SK-N-SH treated with all-trans-retinoic acid at 6 μM for 48 hours (cell line): ENCODE measurements at regions not wholly inside any gene's neighbourhood (a gene's known extent, or its start where the extent isn't known, plus 50 kb on each side); places are given as distances from the start of the nearest gene placed in this dataset.

Experiments used
- ARNTL ChIP-seq: fragments of 450-650 bp; formaldehyde crosslinking; IDR thresholded peaks from 2 replicates; pipeline ENCODE4 v1.5.0; 2020; ENCODE audit warnings: low read depth, mild to moderate bottlenecking, moderate library complexity, borderline replicate concordance
- CREB5 ChIP-seq: fragments of 250-450 bp; sonication (Bioruptor Pico); IDR thresholded peaks from 2 replicates; pipeline ENCODE4 v1.5.1; 2020; ENCODE audit warnings: low read depth, mild to moderate bottlenecking, moderate library complexity
- GLIS3 ChIP-seq: fragments of 250-450 bp; sonication (Bioruptor Pico); IDR thresholded peaks from 2 replicates; pipeline ENCODE4 v1.5.0; 2020; ENCODE audit warnings: mild to moderate bottlenecking, moderate library complexity
- PATZ1 ChIP-seq: fragments of 250-450 bp; sonication (Bioruptor Pico); IDR thresholded peaks from 2 replicates; pipeline ENCODE4 v1.8.0; 2020; ENCODE audit warnings: mild to moderate bottlenecking, moderate library complexity, borderline replicate concordance
- RARB ChIP-seq: fragments of 250-450 bp; sonication (Bioruptor Pico); IDR thresholded peaks from 2 replicates; pipeline ENCODE4 v1.8.0; 2021; ENCODE audit warnings: mild to moderate bottlenecking, moderate library complexity
- SNAI2 ChIP-seq: fragments of 250-450 bp; sonication (Bioruptor Pico); IDR thresholded peaks from 2 replicates; pipeline ENCODE4 v1.5.0; 2020; ENCODE audit warnings: mild to moderate bottlenecking, moderate library complexity
- TOX ChIP-seq: fragments of 250-450 bp; sonication (Bioruptor Pico); IDR thresholded peaks from 2 replicates; pipeline ENCODE4 v1.8.0; 2021; ENCODE audit warnings: mild to moderate bottlenecking, moderate library complexity, borderline replicate concordance
- ZC3H10 ChIP-seq: fragments of 250-450 bp; sonication (Bioruptor Pico); IDR thresholded peaks from 2 replicates; pipeline ENCODE4 v1.5.1; 2021; ENCODE audit warnings: mild to moderate bottlenecking, moderate library complexity
- ZFP3 ChIP-seq: fragments of 250-450 bp; sonication (Bioruptor Pico); IDR thresholded peaks from 2 replicates; pipeline ENCODE4 v1.5.0; 2020; ENCODE audit warnings: mild to moderate bottlenecking, moderate library complexity
- ZFP30 ChIP-seq: fragments of 450-650 bp; formaldehyde crosslinking; IDR thresholded peaks from 2 replicates; pipeline ENCODE4 v1.5.0; 2022; ENCODE audit warnings: mild to moderate bottlenecking, moderate library complexity
- ZNF8 ChIP-seq: fragments of 450-650 bp; formaldehyde crosslinking; IDR thresholded peaks from 2 replicates; pipeline ENCODE4 v1.5.0; 2020; ENCODE audit warnings: mild to moderate bottlenecking, moderate library complexity

GRCh38 chr2:109700680-109701274, 86.6 kb downstream of the SOWAHC start:
- TF ChIP-seq CREB5 (CRISPR knock-in tag) (no peak), ZFP30 (CRISPR knock-in tag) (no peak), ARNTL (no peak), ZC3H10 (CRISPR knock-in tag) (no peak), TOX (CRISPR knock-in tag) (no peak), ZFP3 (CRISPR knock-in tag) (no peak), PATZ1 (CRISPR knock-in tag) (no peak), SNAI2 (CRISPR knock-in tag) (no peak), ZNF8 (CRISPR knock-in tag) (no peak), GLIS3 (CRISPR knock-in tag) (no peak), RARB (CRISPR knock-in tag) (no peak)
